ELR (cell line): ENCODE measurements at regions not wholly inside any gene's neighbourhood (a gene's known extent, or its start where the extent isn't known, plus 50 kb on each side); places are given as distances from the start of the nearest gene placed in this dataset.

Experiments
- DNase-seq: peaks from one replicate; pipeline ENCODE4 v3.0.0-alpha.2; 2015; ENCODE audit warnings: low read depth

- DNase-seq = no peak
Measured at GRCh38 chr2:180364719-180365118, 357.6 kb upstream of the CWC22 start.

- DNase-seq = no peak
Measured at GRCh38 chr2:180360283-180360618, 353.2 kb upstream of the CWC22 start.

GRCh38 chr2:180359522-180360282 is 352.6 kb upstream of the CWC22 start:
- DNase-seq = no peak

GRCh38 chr2:180358458-180358857 is 351.4 kb upstream of the CWC22 start:
- DNase-seq = peak; percentile 9

GRCh38 chr2:180356676-180357075 is 349.6 kb upstream of the CWC22 start:
- DNase-seq = no peak

- DNase-seq = no peak
Measured at GRCh38 chr2:180352620-180353019, 345.5 kb upstream of the CWC22 start.

GRCh38 chr2:180349809-180350208 is 342.7 kb upstream of the CWC22 start:
- DNase-seq = no peak

GRCh38 chr2:180343528-180344345 is 336.6 kb upstream of the CWC22 start:
- no peak for DNase-seq

- DNase-seq = no peak
Measured at GRCh38 chr2:180337136-180337535, 330.0 kb upstream of the CWC22 start.

- no peak for DNase-seq
Measured at GRCh38 chr2:180336550-180336949, 329.5 kb upstream of the CWC22 start.

- no peak for DNase-seq
Measured at GRCh38 chr2:180334514-180334913, 327.4 kb upstream of the CWC22 start.

- no peak for DNase-seq
Measured at GRCh38 chr2:180328795-180329422, 321.8 kb upstream of the CWC22 start.

GRCh38 chr2:180327185-180327584 is 320.1 kb upstream of the CWC22 start:
- no peak for DNase-seq

GRCh38 chr2:180325416-180326120 is 318.5 kb upstream of the CWC22 start:
- no peak for DNase-seq

- DNase-seq = no peak
Measured at GRCh38 chr2:180324182-180324581, 317.1 kb upstream of the CWC22 start.

GRCh38 chr2:180322781-180323180 is 315.7 kb upstream of the CWC22 start:
- peak; percentile 81 for DNase-seq

GRCh38 chr2:180319586-180320405 is 312.7 kb upstream of the CWC22 start:
- DNase-seq = no peak

GRCh38 chr2:180314086-180314485 is 307.0 kb upstream of the CWC22 start:
- DNase-seq = peak; percentile 37

GRCh38 chr2:180312542-180312941 is 305.4 kb upstream of the CWC22 start:
- no peak for DNase-seq

- DNase-seq = no peak
Measured at GRCh38 chr2:180307096-180307495, 300.0 kb upstream of the CWC22 start.

GRCh38 chr2:180306346-180306745 is 299.2 kb upstream of the CWC22 start:
- no peak for DNase-seq
